SK-N-SH (cell line): ENCODE measurements at regions not wholly inside any gene's neighbourhood (a gene's known extent, or its start where the extent isn't known, plus 50 kb on each side); places are given as distances from the start of the nearest gene placed in this dataset.

Experiments
- CTCF ChIA-PET: fragments of 300-600, 350-600 bp; formaldehyde crosslinking; extraction: SDS; loops from one replicate; lab custom pipeline; 2021; lab: Yijun Ruan, JAX
- POLR2A ChIA-PET: fragments of 350-600 bp; sonication (Branson Sonifier 250); formaldehyde crosslinking; extraction: SDS; loops from one replicate; lab custom pipeline; 2020; ENCODE audit warnings: antibody characterized with exemption, inconsistent platforms; lab: Yijun Ruan, JAX
- DNase-seq: peaks from one replicate; pipeline ENCODE4 v3.0.0; 2012
- H2AFZ ChIP-seq: fragments of 200-600 bp; sonication (generic); 2 replicates; pipeline ENCODE4 v1.8.1; 2016; ENCODE audit warnings: antibody characterized with exemption, mild to moderate bottlenecking, low read depth
- H3F3A ChIP-seq: fragments of 200-600 bp; sonication (generic); replicated peaks from 2 replicates; pipeline ENCODE3; 2016; ENCODE audit warnings: antibody characterized with exemption, mild to moderate bottlenecking; ENCODE audit not compliant: insufficient read depth
- H3K27ac ChIP-seq, 2 experiments: fragments of 200-500 bp in 1 of 2; fragments of 200-600 bp in 1 of 2; sonication (Bioruptor generic) in 1 of 2; sonication (generic), shearing (Covaris generic) in 1 of 2; 2 replicates each; pipeline versions ENCODE4 v1.5.1 to v1.6.1; 2014 to 2016; ENCODE audit warnings: low read depth in 2 of 2, inconsistent platforms in 1 of 2, low read length in 1 of 2, mild to moderate bottlenecking in 1 of 2, mixed read lengths in 1 of 2
- H3K27me3 ChIP-seq: fragments of 200-600 bp; sonication (generic), shearing (Covaris generic); 2 replicates; pipeline ENCODE4 v1.6.1; 2016; ENCODE audit warnings: mixed run types; ENCODE audit not compliant: insufficient read depth
- H3K36me3 ChIP-seq, 2 experiments: fragments of 200-500 bp in 1 of 2; fragments of 200-600 bp in 1 of 2; sonication (Bioruptor generic) in 1 of 2; sonication (generic) in 1 of 2; replicated peaks in 1 of 2; 2 replicates each; pipeline versions ENCODE3 to v1.5.1; 2014 to 2016; ENCODE audit warnings: low read length in 1 of 2, mild to moderate bottlenecking in 1 of 2; ENCODE audit not compliant: insufficient read depth in 2 of 2, control insufficient read depth in 1 of 2
- H3K4me1 ChIP-seq, 2 experiments: fragments of 200-500 bp in 1 of 2; fragments of 200-600 bp in 1 of 2; sonication (Bioruptor generic) in 1 of 2; sonication (generic), shearing (Covaris generic) in 1 of 2; 2 replicates each; pipeline versions ENCODE4 v1.5.1 to v1.6.1; 2014 to 2016; ENCODE audit warnings: low read depth in 1 of 2, low read length in 1 of 2, mixed run types in 1 of 2; ENCODE audit not compliant: insufficient read depth in 2 of 2, control insufficient read depth in 1 of 2
- H3K4me2 ChIP-seq: fragments of 200-600 bp; sonication (generic), shearing (Covaris generic); 2 replicates; pipeline ENCODE4 v1.6.1; 2017; ENCODE audit warnings: mixed run types
- H3K4me3 ChIP-seq, 2 experiments: fragments of 200-500 bp in 1 of 2; fragments of 200-600 bp in 1 of 2; sonication (Bioruptor generic) in 1 of 2; sonication (generic), shearing (Covaris generic) in 1 of 2; 2 replicates each; pipeline versions ENCODE4 v1.5.1 to v1.8.1; 2014 to 2016; ENCODE audit warnings: low read depth in 2 of 2, inconsistent platforms in 1 of 2, low read length in 1 of 2, mild to moderate bottlenecking in 1 of 2, mixed read lengths in 1 of 2, moderate library complexity in 1 of 2
- H3K79me2 ChIP-seq: fragments of 200-600 bp; sonication (generic); 2 replicates; pipeline ENCODE4 v1.8.1; 2017; ENCODE audit warnings: mild to moderate bottlenecking; ENCODE audit not compliant: insufficient read depth
- H3K9ac ChIP-seq: fragments of 200-600 bp; sonication (generic); 2 replicates; pipeline ENCODE4 v1.6.1; 2017; ENCODE audit warnings: mixed run types
- H3K9me2 ChIP-seq: fragments of 200-600 bp; sonication (generic); 2 replicates; pipeline ENCODE4 v1.6.1; 2017; ENCODE audit warnings: mixed run types
- H3K9me3 ChIP-seq: fragments of 200-600 bp; sonication (generic); 2 replicates; pipeline ENCODE4 v1.6.1; 2017; ENCODE audit warnings: mixed run types, mild to moderate bottlenecking, moderate library complexity
- H4K20me1 ChIP-seq: fragments of 200-600 bp; sonication (generic); 2 replicates; pipeline ENCODE4 v1.6.1; 2017; ENCODE audit warnings: mild to moderate bottlenecking, mixed run types; ENCODE audit not compliant: insufficient read depth
- CHD2 ChIP-seq: fragments of 150-350 bp; IDR thresholded peaks from 2 replicates; pipeline ENCODE4 v1.6.1; 2018; ENCODE audit warnings: low read length; ENCODE audit not compliant: partially characterized antibody
- ELF1 ChIP-seq: IDR thresholded peaks from 2 replicates; pipeline ENCODE4 v1.4.0; 2012
- EP300 ChIP-seq, 2 experiments: IDR thresholded peaks; 2 replicates each; pipeline versions ENCODE4 v1.4.0 to v1.6.1; 2012; ENCODE audit warnings: borderline replicate concordance in 1 of 2, low read depth in 1 of 2, low read length in 1 of 2
- EZH2phosphoT487 ChIP-seq: fragments of 200-600 bp; sonication (generic); IDR thresholded peaks from 2 replicates; pipeline ENCODE4 v1.6.1; 2017; ENCODE audit warnings: low read depth, mixed run types, mild to moderate bottlenecking, antibody characterized with exemption, moderate library complexity, borderline replicate concordance
- FOSL2 ChIP-seq: IDR thresholded peaks from 2 replicates; pipeline ENCODE4 v1.4.0; 2012; ENCODE audit warnings: low read depth, mild to moderate bottlenecking, moderate library complexity, borderline replicate concordance
- FOXM1 ChIP-seq: IDR thresholded peaks from 2 replicates; pipeline ENCODE4 v1.4.0; 2012; ENCODE audit warnings: low read depth, mild to moderate bottlenecking
- IRF3 ChIP-seq: fragments of 150-350 bp; IDR thresholded peaks from 2 replicates; pipeline ENCODE4 v1.6.1; 2016; ENCODE audit warnings: mild to moderate bottlenecking, low read depth, low read length
- MEF2A ChIP-seq: IDR thresholded peaks from 2 replicates; pipeline ENCODE4 v1.4.0; 2012; ENCODE audit warnings: low read depth, borderline replicate concordance
- MXI1 ChIP-seq: IDR thresholded peaks from 2 replicates; pipeline ENCODE4 v1.6.1; 2012; ENCODE audit warnings: mild to moderate bottlenecking, low read depth, low read length, improper control_type of control experiment
- PBX3 ChIP-seq: IDR thresholded peaks from 2 replicates; pipeline ENCODE4; 2012
- POLR2AphosphoS5 ChIP-seq: IDR thresholded peaks from 2 replicates; pipeline ENCODE4 v1.6.1; 2012; ENCODE audit warnings: low read depth, low read length
- RCOR1 ChIP-seq: fragments of 150-350 bp; IDR thresholded peaks from 2 replicates; pipeline ENCODE4 v1.6.1; 2017; ENCODE audit warnings: antibody characterized with exemption, low read length
- RFX5 ChIP-seq: IDR thresholded peaks from 2 replicates; pipeline ENCODE4 v1.6.1; 2012; ENCODE audit warnings: mild to moderate bottlenecking, improper control_type of control experiment, low read length
- SIN3A ChIP-seq: IDR thresholded peaks from 2 replicates; pipeline ENCODE4 v1.6.1; 2012; ENCODE audit warnings: low read depth, mild to moderate bottlenecking, low read length, moderate library complexity, borderline replicate concordance
- TAF1 ChIP-seq: IDR thresholded peaks from 2 replicates; pipeline ENCODE4 v1.6.1; 2012; ENCODE audit warnings: low read depth, mild to moderate bottlenecking, low read length, moderate library complexity, borderline replicate concordance
- TEAD4 ChIP-seq: IDR thresholded peaks from 2 replicates; pipeline ENCODE4 v1.4.0; 2012; ENCODE audit warnings: mild to moderate bottlenecking, borderline replicate concordance; ENCODE audit not compliant: insufficient read depth
- YY1 ChIP-seq: IDR thresholded peaks from 2 replicates; pipeline ENCODE4 v1.4.0; 2012; ENCODE audit warnings: low read depth, mild to moderate bottlenecking
- WGBS: methylation state at CpG from one replicate; pipeline ENCODE4 v1.1.6; 2017; ENCODE audit warnings: low lambda C conversion rate; 5-methylcytosine and 5-hydroxymethylcytosine counted together
- TF ChIP-seq, protein P1 (sequence below): IDR thresholded peaks from 2 replicates; pipeline ENCODE4 v1.4.0; 2012; ENCODE audit warnings: low read depth
- TF ChIP-seq, protein P2 (sequence below): fragments of 200-600 bp; sonication (generic); IDR thresholded peaks from 2 replicates; pipeline ENCODE4 v1.6.1; 2017; ENCODE audit warnings: antibody characterized with exemption, mild to moderate bottlenecking, moderate library complexity
- TF ChIP-seq, protein P3 (sequence below): IDR thresholded peaks from 2 replicates; pipeline ENCODE4 v1.4.0; 2012; ENCODE audit warnings: low read depth, borderline replicate concordance

DNA sequence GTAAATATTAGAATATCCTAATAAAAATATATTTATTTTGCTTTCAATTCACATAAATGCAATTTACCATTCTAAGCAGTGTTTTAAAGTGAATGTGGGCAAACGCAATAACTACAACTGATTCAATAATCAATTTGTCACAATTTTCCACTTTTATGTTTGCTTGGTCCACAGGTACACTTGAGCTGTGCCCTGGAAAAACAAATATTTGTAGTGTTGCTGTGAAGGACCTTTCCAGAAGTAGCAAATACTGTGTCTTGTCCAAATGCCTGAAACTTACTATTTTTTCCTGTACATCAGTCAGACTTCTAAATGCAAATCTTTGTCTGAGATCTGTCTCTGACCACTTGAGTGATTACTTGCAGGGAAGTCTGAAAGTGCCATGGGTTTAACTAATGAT lies 845.8 kb upstream of the SLITRK5 start:
- H3K9me3 ChIP-seq = no peaks in the 10 kb centered on the region
- H3K9ac ChIP-seq = no peak overlapping the region
- H3K4me1 ChIP-seq = no peaks in the 10 kb centered on the region
- no peaks in the 10 kb centered on the region for H4K20me1 ChIP-seq
- no peaks in the 10 kb centered on the region for H3K27me3 ChIP-seq
- no peak for DNase-seq
- no peaks in the 10 kb centered on the region for H3K79me2 ChIP-seq
- H3K4me3 ChIP-seq = no peak overlapping the region
- H2AFZ ChIP-seq = no peak overlapping the region
- no peaks in the 10 kb centered on the region for H3K9me2 ChIP-seq
- POLR2A ChIA-PET = no interaction called here
- H3K4me2 ChIP-seq = no peak overlapping the region
- 48% methylated on average over 1 of the region's 1 CpG for WGBS
- no peak for TF ChIP-seq RCOR1
- no peak for TF ChIP-seq FOXM1
- TF ChIP-seq, protein P1, sequence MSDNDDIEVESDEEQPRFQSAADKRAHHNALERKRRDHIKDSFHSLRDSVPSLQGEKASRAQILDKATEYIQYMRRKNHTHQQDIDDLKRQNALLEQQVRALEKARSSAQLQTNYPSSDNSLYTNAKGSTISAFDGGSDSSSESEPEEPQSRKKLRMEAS = no peak
- no peak for TF ChIP-seq EZH2phosphoT487
- TF ChIP-seq TEAD4 = no peak
- TF ChIP-seq, protein P2, sequence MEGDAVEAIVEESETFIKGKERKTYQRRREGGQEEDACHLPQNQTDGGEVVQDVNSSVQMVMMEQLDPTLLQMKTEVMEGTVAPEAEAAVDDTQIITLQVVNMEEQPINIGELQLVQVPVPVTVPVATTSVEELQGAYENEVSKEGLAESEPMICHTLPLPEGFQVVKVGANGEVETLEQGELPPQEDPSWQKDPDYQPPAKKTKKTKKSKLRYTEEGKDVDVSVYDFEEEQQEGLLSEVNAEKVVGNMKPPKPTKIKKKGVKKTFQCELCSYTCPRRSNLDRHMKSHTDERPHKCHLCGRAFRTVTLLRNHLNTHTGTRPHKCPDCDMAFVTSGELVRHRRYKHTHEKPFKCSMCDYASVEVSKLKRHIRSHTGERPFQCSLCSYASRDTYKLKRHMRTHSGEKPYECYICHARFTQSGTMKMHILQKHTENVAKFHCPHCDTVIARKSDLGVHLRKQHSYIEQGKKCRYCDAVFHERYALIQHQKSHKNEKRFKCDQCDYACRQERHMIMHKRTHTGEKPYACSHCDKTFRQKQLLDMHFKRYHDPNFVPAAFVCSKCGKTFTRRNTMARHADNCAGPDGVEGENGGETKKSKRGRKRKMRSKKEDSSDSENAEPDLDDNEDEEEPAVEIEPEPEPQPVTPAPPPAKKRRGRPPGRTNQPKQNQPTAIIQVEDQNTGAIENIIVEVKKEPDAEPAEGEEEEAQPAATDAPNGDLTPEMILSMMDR = no peak
- TF ChIP-seq TAF1 = no peak
- no peak for TF ChIP-seq YY1
- TF ChIP-seq PBX3 = no peak
- TF ChIP-seq POLR2AphosphoS5 = no peak
- TF ChIP-seq MXI1 = no peak
- TF ChIP-seq FOSL2 = no peak
- TF ChIP-seq ELF1 = no peak
- no peak for TF ChIP-seq CHD2
- TF ChIP-seq EP300 (IDR thresholded peaks at IDR 0.05; ENCODE audit: borderline replicate concordance in 1 of 2, low read depth in 1 of 2, low read length in 1 of 2) = no peak
- no peak for TF ChIP-seq SIN3A
- TF ChIP-seq, all 33 proteins: peak for 0
- Histone ChIP-seq H3K27ac (no peak overlapping the region), H3F3A (no peaks in the 10 kb centered on the region), H3K36me3 (no peaks in the 10 kb centered on the region)
- CTCF ChIA-PET = no interaction called here

GRCh38 chr13:86826232-86826631 lies 844.9 kb upstream of the SLITRK5 start:
- 28% methylated on average over 3 of the region's 3 CpGs for whole genome bisulfite sequencing
- ChIA-PET POLR2A (no interaction called here), CTCF (interaction anchor here (1.2 kb wide), 1 partner anchor 44 kb away, joined by 5 read pairs; no protein-coding TSS in a partner anchor)
- Histone ChIP-seq H3K36me3 (no peaks in the 10 kb centered on the region), H3K4me3 (no peak overlapping the region), H3K27me3 (no peaks in the 10 kb centered on the region), H3K79me2 (no peaks in the 10 kb centered on the region), H3K27ac (no peak overlapping the region), H3K4me1 (no peaks in the 10 kb centered on the region), H3K4me2 (no peak overlapping the region), H4K20me1 (no peaks in the 10 kb centered on the region), H3K9me2 (no peaks in the 10 kb centered on the region), H3K9ac (no peak overlapping the region), H3F3A (no peaks in the 10 kb centered on the region), H2AFZ (no peak overlapping the region), H3K9me3 (no peaks in the 10 kb centered on the region)
- TF ChIP-seq PBX3 = no peak
- no peak for TF ChIP-seq MEF2A
- no peak for TF ChIP-seq RFX5
- TF ChIP-seq, protein P3, sequence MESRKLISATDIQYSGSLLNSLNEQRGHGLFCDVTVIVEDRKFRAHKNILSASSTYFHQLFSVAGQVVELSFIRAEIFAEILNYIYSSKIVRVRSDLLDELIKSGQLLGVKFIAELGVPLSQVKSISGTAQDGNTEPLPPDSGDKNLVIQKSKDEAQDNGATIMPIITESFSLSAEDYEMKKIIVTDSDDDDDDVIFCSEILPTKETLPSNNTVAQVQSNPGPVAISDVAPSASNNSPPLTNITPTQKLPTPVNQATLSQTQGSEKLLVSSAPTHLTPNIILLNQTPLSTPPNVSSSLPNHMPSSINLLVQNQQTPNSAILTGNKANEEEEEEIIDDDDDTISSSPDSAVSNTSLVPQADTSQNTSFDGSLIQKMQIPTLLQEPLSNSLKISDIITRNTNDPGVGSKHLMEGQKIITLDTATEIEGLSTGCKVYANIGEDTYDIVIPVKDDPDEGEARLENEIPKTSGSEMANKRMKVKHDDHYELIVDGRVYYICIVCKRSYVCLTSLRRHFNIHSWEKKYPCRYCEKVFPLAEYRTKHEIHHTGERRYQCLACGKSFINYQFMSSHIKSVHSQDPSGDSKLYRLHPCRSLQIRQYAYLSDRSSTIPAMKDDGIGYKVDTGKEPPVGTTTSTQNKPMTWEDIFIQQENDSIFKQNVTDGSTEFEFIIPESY = no peak
- TF ChIP-seq YY1 = no peak
- no peak for TF ChIP-seq CHD2
- no peak for TF ChIP-seq IRF3
- no peak for TF ChIP-seq POLR2AphosphoS5
- TF ChIP-seq MXI1 = no peak
- DNase-seq = no peak
